ENCODE measurements at regions not wholly inside any gene's neighbourhood (a gene's known extent, or its start where the extent isn't known, plus 50 kb on each side); places are given as distances from the start of the nearest gene placed in this dataset.

DNA sequence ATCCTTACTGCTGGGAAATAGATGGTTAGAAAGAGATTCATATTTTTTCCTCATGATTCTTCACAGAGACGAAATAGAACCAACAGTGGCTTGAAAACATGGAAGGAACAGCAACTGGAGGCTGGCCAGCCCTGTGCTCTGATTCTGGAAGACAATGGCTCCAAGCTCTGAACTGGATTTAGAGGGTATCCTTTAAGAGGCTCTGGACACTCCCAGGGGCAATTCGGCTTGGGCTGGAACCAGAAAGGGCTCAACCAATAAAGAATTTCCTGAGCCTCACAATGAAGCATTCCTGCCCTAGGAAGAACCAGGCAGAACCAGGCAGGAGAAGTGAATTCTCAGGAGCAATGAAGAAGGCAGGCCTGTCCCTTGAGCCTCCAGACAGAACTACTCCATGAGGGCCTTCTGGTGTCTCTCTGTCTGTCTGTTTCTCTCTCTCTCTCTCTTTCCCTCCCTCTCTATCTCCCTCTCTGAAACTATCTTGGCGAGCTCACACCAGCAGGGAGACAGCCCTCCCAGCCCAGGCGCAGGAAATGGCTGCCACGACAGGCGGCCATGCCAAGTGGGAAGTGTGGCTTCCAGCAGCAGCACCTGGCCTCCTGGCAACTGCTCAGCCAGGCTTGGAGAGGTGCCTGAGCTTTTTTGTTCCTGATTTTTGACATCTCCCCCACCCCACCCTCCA, 93.3 kb downstream of the RCN1 start:
- Mint-ChIP-seq H3K4me3 (no peak overlapping the region), H3K27me3 (peaks cover 22% of the 10 kb centered on the region), H3K36me3 (ENCODE audit: low read depth) (no peaks in the 10 kb centered on the region), H3K4me1 (no peaks in the 10 kb centered on the region), H3K27ac (no peak overlapping the region), H3K9me3 (no peaks in the 10 kb centered on the region)
- POLR2A ChIA-PET: no interaction called here
- CTCF ChIA-PET: interaction anchor here (1.5 kb wide), 1 partner anchor 8 kb away, joined by 5 read pairs; no protein-coding TSS in a partner anchor
- DNase-seq: no peak

DNA sequence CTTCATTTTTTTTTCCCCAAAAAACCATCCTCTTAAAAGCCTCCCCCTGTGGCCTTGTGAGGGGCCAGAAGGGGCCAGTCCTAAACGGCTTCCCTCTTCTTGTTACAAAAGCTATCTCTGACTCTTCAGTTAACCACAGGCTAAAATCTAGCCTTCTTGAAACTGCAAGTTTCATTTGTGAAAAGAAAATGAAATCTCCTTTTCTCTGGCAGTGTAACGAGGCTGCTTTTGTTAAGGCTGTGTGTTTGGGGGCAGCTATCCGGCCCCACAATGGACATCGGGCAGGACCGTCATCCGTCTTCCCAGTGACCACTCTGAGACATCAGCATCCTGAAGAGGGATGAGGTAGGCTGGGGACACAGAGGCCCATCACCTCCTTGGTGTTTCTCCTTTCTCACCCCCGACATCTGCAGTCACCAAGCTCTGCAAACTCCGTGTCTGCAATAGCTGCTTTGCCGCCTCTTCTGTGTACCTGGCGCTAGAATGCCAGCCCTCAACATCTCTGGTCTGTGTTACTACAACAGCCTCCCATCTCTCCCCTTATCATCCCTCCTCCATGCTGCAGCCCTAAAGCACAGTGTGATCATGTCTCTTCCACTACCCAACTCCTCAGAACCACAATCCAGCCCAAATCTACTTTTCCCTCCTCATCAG, 94.0 kb downstream of the RCN1 start:
- Mint-ChIP-seq H3K4me3 (no peak overlapping the region), H3K9me3 (no peaks in the 10 kb centered on the region), H3K4me1 (no peaks in the 10 kb centered on the region), H3K36me3 (ENCODE audit: low read depth) (no peaks in the 10 kb centered on the region), H3K27me3 (peaks cover 22% of the 10 kb centered on the region), H3K27ac (no peak overlapping the region)
- ChIA-PET POLR2A (no interaction called here), CTCF (interaction anchor here (1.5 kb wide), 1 partner anchor 9 kb away, joined by 5 read pairs; no protein-coding TSS in a partner anchor)
- DNase-seq: no peak

DNA sequence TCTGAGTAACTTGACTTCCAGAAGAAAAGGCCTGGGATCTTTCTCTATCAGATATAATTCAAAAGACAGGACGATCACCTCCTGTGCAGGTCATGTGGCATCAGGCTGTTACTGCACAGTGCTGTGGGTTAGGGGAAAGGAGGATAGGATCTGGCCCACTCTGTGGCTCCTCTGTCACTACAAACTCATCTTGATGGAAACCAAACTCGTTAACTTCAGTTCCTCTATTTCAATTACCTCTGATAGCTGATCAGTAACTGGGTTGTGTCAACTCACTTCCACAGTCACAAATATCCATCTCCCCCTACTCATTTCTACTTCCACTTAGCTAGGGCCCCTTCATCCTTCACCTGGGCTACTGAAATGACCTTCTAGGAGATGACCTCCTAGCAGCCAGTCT, 95.2 kb downstream of the RCN1 start:
- POLR2A ChIA-PET: no interaction called here
- CTCF ChIA-PET: no interaction called here
- no peak overlapping the region for H3K27ac Mint-ChIP-seq
- DNase-seq: no peak
- no peaks in the 10 kb centered on the region for H3K9me3 Mint-ChIP-seq
- peaks cover 19% of the 10 kb centered on the region for H3K27me3 Mint-ChIP-seq
- no peaks in the 10 kb centered on the region for H3K36me3 Mint-ChIP-seq (ENCODE audit: low read depth)
- no peak overlapping the region for H3K4me3 Mint-ChIP-seq
- no peaks in the 10 kb centered on the region for H3K4me1 Mint-ChIP-seq

DNA sequence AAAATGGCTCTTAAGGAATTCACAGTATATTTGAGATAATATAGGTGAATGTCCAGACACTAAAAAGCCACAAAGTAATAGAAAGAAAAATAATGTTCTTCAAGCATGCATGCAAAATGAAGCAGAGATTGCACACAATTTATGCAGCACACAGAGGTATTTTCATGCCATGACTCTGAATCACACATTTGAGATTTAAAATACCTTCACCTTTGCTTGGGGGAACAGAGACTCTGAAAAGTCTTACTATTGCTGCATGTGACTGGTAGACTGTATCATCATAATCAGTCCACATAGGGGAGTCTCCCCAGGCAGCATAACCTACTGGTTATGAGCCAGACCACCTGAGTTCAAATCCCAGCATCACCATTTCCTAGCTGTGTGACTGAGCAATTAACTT, 96.2 kb downstream of the RCN1 start:
- POLR2A ChIA-PET: no interaction called here
- Mint-ChIP-seq H3K27me3 (peaks cover 22% of the 10 kb centered on the region), H3K4me1 (no peaks in the 10 kb centered on the region), H3K36me3 (ENCODE audit: low read depth) (no peaks in the 10 kb centered on the region), H3K4me3 (no peak overlapping the region), H3K27ac (no peak overlapping the region), H3K9me3 (no peaks in the 10 kb centered on the region)
- DNase-seq: no peak
- CTCF ChIA-PET: interaction anchor here (1.2 kb wide), 1 partner anchor 10 kb away, joined by 6 read pairs; no protein-coding TSS in a partner anchor

DNA sequence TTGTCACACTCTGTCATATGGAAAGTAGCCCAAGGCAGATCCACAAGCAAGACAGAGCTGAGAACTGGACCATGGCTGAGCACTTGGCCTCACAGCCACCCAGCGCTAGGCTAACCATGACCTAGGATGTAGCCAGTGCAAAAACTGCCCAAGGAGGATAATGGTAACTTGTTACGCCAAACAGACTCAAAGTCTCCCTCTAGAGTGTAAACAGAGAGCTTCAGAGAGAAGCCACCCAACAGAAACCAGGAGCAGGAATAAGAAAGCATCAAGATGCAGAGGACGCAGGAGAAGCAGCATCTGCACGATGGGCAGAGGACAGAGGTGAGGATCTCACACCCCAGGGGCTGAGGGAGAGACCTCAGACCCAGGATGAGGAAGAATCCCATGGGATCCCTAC, 97.9 kb downstream of the RCN1 start:
- H3K4me3 Mint-ChIP-seq: no peak overlapping the region
- ChIA-PET POLR2A (no interaction called here), CTCF (no interaction called here)
- H3K9me3 Mint-ChIP-seq: no peaks in the 10 kb centered on the region
- no peak for DNase-seq
- peaks cover 20% of the 10 kb centered on the region for H3K27me3 Mint-ChIP-seq
- H3K27ac Mint-ChIP-seq: no peak overlapping the region
- H3K36me3 Mint-ChIP-seq (ENCODE audit: low read depth): no peaks in the 10 kb centered on the region
- no peaks in the 10 kb centered on the region for H3K4me1 Mint-ChIP-seq

DNA sequence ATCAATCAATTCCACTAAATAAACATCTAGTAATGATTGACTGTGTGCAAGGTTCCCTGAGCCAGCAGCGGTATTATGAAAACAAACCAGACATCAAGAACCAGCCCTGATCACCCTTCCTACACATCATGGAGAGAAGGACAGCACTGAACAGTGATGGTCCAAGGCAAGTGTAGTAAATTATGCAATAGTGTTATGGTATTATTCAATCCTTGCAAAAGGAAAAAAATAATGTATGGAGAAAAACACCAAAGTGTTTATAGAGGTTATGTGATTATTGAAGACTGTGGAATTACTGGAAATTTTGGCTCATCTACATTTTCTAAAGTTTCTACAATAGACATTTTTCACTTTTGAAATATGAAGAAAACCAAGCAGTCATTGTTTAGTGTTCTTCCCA, 105.3 kb downstream of the RCN1 start:
- Mint-ChIP-seq H3K27ac (no peak overlapping the region), H3K36me3 (ENCODE audit: low read depth) (no peaks in the 10 kb centered on the region), H3K9me3 (no peaks in the 10 kb centered on the region), H3K4me1 (no peaks in the 10 kb centered on the region), H3K4me3 (no peak overlapping the region), H3K27me3 (peaks cover 17% of the 10 kb centered on the region)
- ChIA-PET POLR2A (no interaction called here), CTCF (no interaction called here)
- DNase-seq: no peak

DNA sequence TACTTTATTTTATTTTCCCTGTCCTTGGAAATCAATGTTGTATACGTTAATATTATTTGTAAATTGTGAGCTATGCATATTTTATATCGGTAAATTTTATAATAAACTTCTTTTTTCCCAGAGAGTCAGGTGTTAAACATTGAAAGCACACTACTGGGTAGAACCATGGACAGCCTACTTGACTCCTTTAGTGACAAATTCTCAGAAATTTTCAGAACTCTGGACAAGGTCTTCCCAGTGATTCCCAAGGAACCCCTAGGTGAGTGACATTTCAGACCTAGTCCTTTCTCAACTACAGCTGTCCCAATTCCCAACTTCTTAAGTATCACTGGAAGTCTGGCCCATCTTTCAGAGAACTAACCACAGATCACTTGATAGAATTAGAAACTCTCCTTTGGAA, 107.2 kb downstream of the RCN1 start:
- Mint-ChIP-seq H3K27ac (no peak overlapping the region), H3K36me3 (ENCODE audit: low read depth) (no peaks in the 10 kb centered on the region), H3K9me3 (no peaks in the 10 kb centered on the region), H3K4me3 (no peak overlapping the region), H3K4me1 (no peaks in the 10 kb centered on the region), H3K27me3 (peaks cover 14% of the 10 kb centered on the region)
- no peak for DNase-seq
- ChIA-PET POLR2A (no interaction called here), CTCF (no interaction called here)

DNA sequence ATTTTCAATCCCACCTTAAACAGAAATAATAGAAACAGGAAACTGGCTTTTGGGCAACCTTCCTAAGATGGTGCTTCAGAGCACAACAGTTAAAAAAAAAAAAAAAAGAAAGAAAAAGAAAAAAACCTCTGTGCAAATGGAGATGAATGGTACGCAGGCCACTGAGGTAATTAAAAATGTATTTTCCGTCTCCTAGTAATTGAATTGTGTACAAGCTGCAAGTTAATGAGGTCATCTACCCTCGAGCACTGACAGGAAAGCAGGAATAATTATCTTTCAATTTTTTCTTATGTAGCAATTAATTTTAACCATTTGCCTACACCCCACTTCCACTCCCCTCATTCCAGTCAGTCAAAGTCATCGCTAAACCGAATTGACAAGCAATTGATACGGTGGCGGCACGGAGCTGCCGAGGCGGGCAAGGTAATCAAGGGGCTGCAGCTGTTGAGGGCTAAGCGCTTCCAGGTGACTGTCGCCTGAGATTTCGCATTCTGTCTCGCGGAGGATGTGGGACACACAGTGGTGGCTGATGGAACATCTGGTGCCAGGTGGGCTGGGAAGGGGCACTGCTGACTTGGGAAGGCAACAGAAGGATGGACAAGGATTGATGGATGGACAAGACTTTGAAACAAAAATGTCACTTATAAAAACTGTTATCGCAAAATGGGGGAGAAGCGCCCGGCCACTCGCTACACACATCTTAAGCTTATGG, 109.4 kb downstream of the RCN1 start:
- POLR2A ChIA-PET: no interaction called here
- Mint-ChIP-seq H3K36me3 (ENCODE audit: low read depth) (no peaks in the 10 kb centered on the region), H3K4me3 (no peak overlapping the region), H3K9me3 (no peaks in the 10 kb centered on the region), H3K27ac (no peak overlapping the region), H3K4me1 (no peaks in the 10 kb centered on the region), H3K27me3 (peaks cover 7% of the 10 kb centered on the region)
- CTCF ChIA-PET: no interaction called here
- no peak for DNase-seq

DNA sequence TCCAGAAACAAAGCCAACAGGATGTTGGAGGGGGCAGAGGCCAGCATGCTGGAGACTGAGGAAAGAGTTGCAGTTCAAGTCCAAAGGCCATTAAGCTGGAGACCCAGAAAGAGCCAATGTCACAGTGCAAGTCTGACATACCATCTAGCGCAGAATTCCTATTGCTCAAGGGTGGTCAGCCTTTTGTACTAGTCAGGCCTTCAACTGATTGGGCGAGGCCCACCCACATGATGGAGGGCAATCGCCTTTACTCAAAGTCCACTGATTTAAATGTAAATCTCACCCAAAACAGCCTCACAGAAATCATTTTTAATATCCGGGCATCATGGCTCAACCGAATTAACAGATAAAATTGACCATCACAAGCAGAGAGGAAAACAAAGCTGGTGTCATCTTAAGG, 113.9 kb downstream of the RCN1 start:
- DNase-seq: no peak
- Mint-ChIP-seq H3K27me3 (peaks cover 7% of the 10 kb centered on the region), H3K9me3 (no peaks in the 10 kb centered on the region), H3K4me1 (no peaks in the 10 kb centered on the region), H3K4me3 (no peak overlapping the region), H3K27ac (no peak overlapping the region), H3K36me3 (ENCODE audit: low read depth) (no peaks in the 10 kb centered on the region)
- CTCF ChIA-PET: no interaction called here
- POLR2A ChIA-PET: no interaction called here

DNA sequence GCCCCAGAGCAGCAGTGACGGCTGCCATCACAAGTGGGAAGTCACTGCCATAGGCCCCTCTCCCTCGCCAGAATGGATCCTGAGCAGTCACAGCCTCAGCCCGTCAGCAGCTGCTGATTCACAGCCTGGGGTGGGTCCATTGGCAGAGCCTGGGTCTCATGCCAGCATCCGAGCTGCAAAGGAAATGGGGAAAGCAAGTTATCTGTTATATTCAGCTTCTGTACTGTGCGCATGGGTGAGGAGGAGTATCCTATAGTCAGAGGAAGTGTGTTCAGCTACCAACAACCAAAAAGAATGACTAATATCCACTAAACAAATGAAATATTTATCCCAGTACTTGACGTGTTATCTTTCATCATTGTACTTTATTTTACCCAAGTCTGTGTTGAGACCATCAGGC, 119.7 kb downstream of the RCN1 start:
- no peaks in the 10 kb centered on the region for H3K9me3 Mint-ChIP-seq
- CTCF ChIA-PET: no interaction called here
- DNase-seq: no peak
- no peaks in the 10 kb centered on the region for H3K36me3 Mint-ChIP-seq (ENCODE audit: low read depth)
- peaks cover 6% of the 10 kb centered on the region for H3K27me3 Mint-ChIP-seq
- POLR2A ChIA-PET: no interaction called here
- no peak overlapping the region for H3K4me3 Mint-ChIP-seq
- no peaks in the 10 kb centered on the region for H3K4me1 Mint-ChIP-seq
- no peak overlapping the region for H3K27ac Mint-ChIP-seq

DNA sequence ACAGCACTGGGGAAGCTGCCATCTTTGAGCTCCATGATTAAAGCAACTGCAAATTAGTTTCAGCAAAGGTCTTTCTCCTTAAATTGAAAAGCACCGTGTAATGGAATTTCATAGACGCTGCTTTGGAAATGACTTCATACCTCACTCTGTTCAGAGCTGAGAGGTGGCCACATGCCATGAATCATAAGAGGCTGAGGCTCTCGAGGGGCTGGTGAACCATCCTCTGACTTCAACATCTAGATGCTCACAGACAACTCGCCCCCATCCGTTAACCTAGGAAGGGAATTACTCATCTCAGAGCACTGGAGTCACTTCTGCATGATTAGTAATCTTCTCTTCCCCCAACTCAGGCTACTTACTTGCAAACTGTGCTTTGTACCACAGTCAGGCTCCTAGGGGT, 122.3 kb downstream of the RCN1 start:
- Mint-ChIP-seq H3K27me3 (peaks cover 6% of the 10 kb centered on the region), H3K4me3 (no peak overlapping the region), H3K4me1 (no peaks in the 10 kb centered on the region), H3K27ac (no peak overlapping the region), H3K9me3 (no peaks in the 10 kb centered on the region), H3K36me3 (ENCODE audit: low read depth) (no peaks in the 10 kb centered on the region)
- DNase-seq: no peak
- ChIA-PET CTCF (no interaction called here), POLR2A (no interaction called here)

DNA sequence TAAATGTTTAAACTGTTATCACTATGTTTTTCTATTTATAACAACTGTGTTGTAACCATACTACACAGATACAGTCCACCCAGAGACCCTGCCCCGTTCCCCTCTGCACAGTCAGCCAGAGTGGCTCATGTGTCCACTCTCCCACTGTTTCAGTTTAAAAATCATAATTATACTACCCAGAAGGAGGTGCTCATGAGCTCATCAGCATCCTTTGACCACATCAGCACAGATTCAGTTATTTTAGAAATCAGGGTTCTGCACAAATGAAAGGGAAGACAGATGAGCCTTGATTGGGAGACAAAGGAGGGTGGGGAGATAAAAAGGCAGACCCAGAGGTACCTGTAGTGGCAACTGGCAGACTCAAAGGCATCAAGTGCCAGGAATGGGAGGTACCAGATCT, 124.3 kb downstream of the RCN1 start:
- ChIA-PET POLR2A (no interaction called here), CTCF (interaction anchor here (1.4 kb wide), 1 partner anchor 16 kb away, joined by 4 read pairs; no protein-coding TSS in a partner anchor)
- H3K9me3 Mint-ChIP-seq: no peaks in the 10 kb centered on the region
- no peak overlapping the region for H3K27ac Mint-ChIP-seq
- H3K27me3 Mint-ChIP-seq: peaks cover 4% of the 10 kb centered on the region
- no peaks in the 10 kb centered on the region for H3K4me1 Mint-ChIP-seq
- no peak for DNase-seq
- H3K36me3 Mint-ChIP-seq (ENCODE audit: low read depth): no peaks in the 10 kb centered on the region
- no peak overlapping the region for H3K4me3 Mint-ChIP-seq

DNA sequence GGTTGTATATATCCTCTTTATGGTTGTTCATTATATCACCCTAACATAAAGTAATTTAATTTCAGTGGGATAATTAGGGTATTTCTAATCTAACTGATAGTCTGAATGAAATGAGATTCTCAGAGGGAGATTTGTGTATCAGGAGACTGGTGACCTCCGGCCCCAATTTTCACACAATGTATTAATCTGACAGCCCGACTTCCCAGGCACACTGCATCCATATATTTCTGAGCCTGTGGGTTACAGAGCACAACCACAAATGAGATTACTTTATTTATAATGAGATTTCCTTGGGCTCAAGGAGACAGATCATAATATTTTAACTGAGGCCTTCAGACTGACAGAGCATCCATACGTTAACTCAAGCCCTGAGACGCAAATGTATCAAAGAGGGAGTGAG, 125.9 kb downstream of the RCN1 start:
- Mint-ChIP-seq H3K9me3 (no peaks in the 10 kb centered on the region), H3K27me3 (no peaks in the 10 kb centered on the region)
- CTCF ChIA-PET: no interaction called here

DNA sequence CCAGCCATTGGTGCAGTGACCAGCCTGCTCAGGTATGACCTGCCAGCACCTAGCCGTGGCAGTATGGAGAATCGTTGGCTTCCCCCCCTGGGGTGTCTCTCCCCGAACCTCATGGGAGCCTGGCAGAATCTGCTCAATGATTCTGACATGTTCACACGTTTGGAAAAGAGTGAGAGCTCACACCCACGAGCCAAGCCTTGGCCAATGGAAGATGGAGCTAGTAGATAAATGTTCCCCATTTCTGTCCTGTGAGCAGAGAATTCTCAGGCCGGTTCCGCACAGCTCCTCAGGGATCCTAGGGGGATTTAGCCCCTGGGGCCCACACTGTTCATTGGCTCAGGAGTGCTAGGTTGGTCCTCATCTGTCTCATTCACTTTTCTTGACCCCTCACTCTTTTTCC, 128.4 kb downstream of the RCN1 start:
- ChIA-PET POLR2A (no interaction called here), CTCF (interaction anchor here (1.2 kb wide), 1 partner anchor 13 kb away, joined by 3 read pairs; no protein-coding TSS in a partner anchor)
- H3K9me3 Mint-ChIP-seq: no peaks in the 10 kb centered on the region
- H3K27me3 Mint-ChIP-seq: no peaks in the 10 kb centered on the region
- no peaks in the 10 kb centered on the region for H3K4me1 Mint-ChIP-seq
- DNase-seq: no peak
- H3K27ac Mint-ChIP-seq: no peak overlapping the region
- no peaks in the 10 kb centered on the region for H3K36me3 Mint-ChIP-seq (ENCODE audit: low read depth)
- no peak overlapping the region for H3K4me3 Mint-ChIP-seq

More for the DNA sequence above, 125.9 kb downstream of the RCN1 start:
- H3K4me3 Mint-ChIP-seq: no peak overlapping the region
- H3K27ac Mint-ChIP-seq: no peak overlapping the region
- H3K4me1 Mint-ChIP-seq: no peaks in the 10 kb centered on the region
- POLR2A ChIA-PET: no interaction called here
- H3K36me3 Mint-ChIP-seq (ENCODE audit: low read depth): no peaks in the 10 kb centered on the region
- DNase-seq: no peak

Data from activated CD4-positive, alpha-beta memory T cell treated with anti-CD3 and anti-CD28 coated beads, Interleukin-2, amount 10 ng/mL, durations not matched to agents 7 days and 5 days (primary cell).